ENCODE measurements at regions not wholly inside any gene's neighbourhood (a gene's known extent, or its start where the extent isn't known, plus 50 kb on each side); places are given as distances from the start of the nearest gene placed in this dataset.

DNA sequence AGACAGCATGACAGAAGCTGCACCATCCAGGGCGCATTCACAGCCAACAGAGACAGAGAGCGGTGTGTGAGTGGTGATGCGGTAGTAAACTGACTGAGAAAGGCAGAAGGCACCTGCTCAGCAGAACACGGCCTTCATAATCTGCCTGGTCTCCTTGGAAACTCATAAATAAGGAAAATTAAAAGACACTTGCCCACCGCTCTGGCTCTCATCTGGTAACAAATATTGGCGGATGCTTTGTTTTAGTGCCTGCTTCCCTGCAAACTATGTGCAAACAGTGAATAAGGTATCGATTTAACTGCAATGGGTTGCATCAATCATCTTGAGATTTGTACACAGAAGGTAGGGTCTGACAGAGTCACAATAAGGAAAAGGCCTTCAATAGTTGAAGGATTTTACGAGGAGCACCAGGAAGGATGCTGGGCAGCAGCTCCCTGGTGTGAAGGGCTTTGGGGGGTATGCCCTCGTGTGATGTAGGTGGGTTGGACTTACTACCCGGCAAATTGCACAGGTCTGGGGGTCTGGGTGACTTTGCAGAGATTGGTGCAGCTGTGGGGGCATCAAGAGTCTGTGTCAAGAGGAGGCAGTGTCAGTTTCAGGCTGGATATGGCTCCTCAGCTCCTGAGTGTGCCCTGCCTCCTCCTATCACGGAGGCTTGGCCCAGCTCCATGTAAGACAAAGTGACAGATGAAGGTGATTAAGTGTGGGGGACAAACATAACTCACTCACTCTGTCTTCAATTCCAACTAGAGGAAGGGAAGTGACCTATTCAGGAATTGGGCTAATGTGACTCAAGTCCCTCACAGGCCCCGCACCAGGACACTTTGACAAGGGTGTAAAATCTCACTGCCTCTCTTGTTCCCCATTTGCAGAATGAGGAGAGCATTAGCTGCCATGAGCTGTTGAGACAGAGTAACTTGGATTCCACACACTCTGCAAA is 166.7 kb downstream of the ICE1 start:
- Histone ChIP-seq H3K4me3 (no peak overlapping the region), H3K9me3 (no peaks in the 10 kb centered on the region), H3K27me3 (no peaks in the 10 kb centered on the region), H3K4me1 (no peaks in the 10 kb centered on the region), H3K36me3 (no peaks in the 10 kb centered on the region), H3K27ac (no peak overlapping the region)
- TF ChIP-seq, protein P1, sequence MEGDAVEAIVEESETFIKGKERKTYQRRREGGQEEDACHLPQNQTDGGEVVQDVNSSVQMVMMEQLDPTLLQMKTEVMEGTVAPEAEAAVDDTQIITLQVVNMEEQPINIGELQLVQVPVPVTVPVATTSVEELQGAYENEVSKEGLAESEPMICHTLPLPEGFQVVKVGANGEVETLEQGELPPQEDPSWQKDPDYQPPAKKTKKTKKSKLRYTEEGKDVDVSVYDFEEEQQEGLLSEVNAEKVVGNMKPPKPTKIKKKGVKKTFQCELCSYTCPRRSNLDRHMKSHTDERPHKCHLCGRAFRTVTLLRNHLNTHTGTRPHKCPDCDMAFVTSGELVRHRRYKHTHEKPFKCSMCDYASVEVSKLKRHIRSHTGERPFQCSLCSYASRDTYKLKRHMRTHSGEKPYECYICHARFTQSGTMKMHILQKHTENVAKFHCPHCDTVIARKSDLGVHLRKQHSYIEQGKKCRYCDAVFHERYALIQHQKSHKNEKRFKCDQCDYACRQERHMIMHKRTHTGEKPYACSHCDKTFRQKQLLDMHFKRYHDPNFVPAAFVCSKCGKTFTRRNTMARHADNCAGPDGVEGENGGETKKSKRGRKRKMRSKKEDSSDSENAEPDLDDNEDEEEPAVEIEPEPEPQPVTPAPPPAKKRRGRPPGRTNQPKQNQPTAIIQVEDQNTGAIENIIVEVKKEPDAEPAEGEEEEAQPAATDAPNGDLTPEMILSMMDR (IDR thresholded peaks at IDR 0.05): no peak
- no peak for TF ChIP-seq POLR2A (IDR thresholded peaks at IDR 0.05)
- no peak for DNase-seq

DNA sequence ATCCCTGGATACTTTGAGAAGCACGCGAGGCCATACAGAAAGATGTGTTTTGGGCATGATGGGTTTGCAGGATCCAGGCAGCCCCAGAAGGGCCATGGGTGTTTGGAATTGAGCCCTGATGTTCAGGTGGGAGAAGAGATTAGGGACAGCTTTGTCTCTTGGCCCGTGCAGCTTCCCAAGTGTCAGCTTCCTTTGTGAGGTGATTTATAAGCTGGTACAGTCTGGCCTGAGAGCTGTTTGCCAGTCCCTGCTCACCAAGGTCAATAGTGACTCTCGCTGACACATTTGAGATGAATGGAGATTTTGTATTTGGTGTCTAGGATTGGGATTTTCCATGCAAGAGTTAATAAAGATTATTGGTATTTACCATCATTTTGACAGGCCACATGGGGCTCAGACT is 165.9 kb downstream of the ICE1 start:
- TF ChIP-seq, protein P1 (IDR thresholded peaks at IDR 0.05): no peak
- TF ChIP-seq POLR2A (IDR thresholded peaks at IDR 0.05): no peak
- H3K4me3 ChIP-seq: no peak overlapping the region
- DNase-seq: no peak

DNA sequence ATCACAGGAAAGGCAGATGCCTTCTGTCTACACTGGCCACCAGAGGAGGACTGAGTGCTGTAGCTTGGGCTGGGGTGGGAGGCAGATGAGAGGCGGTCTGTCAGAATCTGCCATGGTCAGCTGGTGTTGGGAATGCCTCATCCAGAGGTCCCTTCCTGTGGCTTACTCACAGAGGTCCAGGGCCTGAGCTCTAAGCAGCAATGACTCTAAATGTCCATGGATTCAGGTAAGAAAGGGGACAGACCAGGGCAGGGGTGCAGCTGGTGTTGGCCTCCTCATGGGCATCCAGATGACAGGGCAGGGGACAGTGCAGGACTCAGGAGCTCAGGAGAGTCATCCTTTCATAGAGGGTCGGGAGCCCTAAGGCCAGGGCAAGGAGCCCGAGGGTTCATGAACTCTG is 165.0 kb downstream of the ICE1 start:
- TF ChIP-seq, protein P1 (IDR thresholded peaks at IDR 0.05): no peak
- no peak for TF ChIP-seq POLR2A (IDR thresholded peaks at IDR 0.05)
- no peaks in the 10 kb centered on the region for H3K36me3 ChIP-seq
- H3K4me3 ChIP-seq: no peak overlapping the region
- H3K4me1 ChIP-seq: no peaks in the 10 kb centered on the region
- no peaks in the 10 kb centered on the region for H3K9me3 ChIP-seq
- no peak for DNase-seq
- no peaks in the 10 kb centered on the region for H3K27me3 ChIP-seq
- no peak overlapping the region for H3K27ac ChIP-seq

More for the DNA sequence above, 165.9 kb downstream of the ICE1 start:
- no peaks in the 10 kb centered on the region for H3K9me3 ChIP-seq
- no peaks in the 10 kb centered on the region for H3K4me1 ChIP-seq
- H3K36me3 ChIP-seq: no peaks in the 10 kb centered on the region
- H3K27me3 ChIP-seq: no peaks in the 10 kb centered on the region
- H3K27ac ChIP-seq: no peak overlapping the region

DNA sequence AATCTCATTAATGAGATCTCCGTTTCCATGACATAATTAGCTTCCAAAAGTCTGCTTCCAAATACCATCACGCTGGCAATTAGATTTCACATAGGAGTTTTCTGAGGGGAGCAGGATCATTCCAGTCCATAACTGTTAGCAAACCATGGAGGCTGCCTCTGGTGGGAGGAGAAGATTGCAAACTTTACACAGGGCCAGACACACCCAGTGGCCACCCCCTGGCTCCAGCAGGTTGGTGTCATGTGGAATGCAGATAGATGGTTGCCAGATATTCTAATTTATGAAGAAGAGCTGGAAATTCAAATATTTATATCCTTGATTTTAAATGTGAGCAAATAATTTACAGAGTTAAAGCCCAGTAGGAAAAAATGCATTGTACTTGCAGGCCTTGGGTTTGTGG is 164.2 kb downstream of the ICE1 start:
- Histone ChIP-seq H3K9me3 (no peaks in the 10 kb centered on the region), H3K4me1 (no peaks in the 10 kb centered on the region), H3K4me3 (no peak overlapping the region), H3K27me3 (no peaks in the 10 kb centered on the region), H3K36me3 (no peaks in the 10 kb centered on the region), H3K27ac (no peak overlapping the region)
- no peak for DNase-seq
- TF ChIP-seq, protein P1 (IDR thresholded peaks at IDR 0.05): no peak
- TF ChIP-seq POLR2A (IDR thresholded peaks at IDR 0.05): no peak

DNA sequence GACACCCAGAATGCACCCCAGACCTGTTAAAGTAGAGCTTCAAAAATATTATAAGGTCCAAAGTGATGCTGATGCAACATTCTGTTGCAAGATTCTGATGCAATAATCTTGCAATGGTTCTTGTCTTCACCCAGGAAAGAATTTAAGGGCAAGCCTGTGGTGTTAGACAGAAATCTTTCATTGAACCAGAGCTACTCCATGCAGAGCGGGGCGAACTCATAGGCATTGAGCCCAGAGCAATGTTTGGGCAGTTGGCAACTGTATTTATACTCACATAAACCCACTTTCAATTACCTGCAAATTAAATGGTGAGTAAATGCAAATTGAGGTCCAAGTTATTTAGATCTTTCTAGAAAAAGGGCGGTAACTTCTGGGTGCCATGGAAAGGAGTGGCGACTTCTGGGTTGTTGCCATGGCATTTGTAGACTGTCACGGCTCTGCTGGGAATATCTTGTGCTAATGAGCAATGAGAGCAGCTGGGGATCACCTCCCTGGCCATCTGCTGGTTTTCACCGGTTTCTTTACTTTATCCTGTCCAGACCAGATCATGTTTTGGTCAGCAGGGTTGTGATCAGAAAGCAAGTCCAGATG is 163.4 kb downstream of the ICE1 start:
- H3K27ac ChIP-seq: no peak overlapping the region
- no peaks in the 10 kb centered on the region for H3K9me3 ChIP-seq
- TF ChIP-seq, protein P1 (IDR thresholded peaks at IDR 0.05): no peak
- TF ChIP-seq POLR2A (IDR thresholded peaks at IDR 0.05): no peak
- DNase-seq: no peak
- H3K4me3 ChIP-seq: no peak overlapping the region
- H3K4me1 ChIP-seq: no peaks in the 10 kb centered on the region
- no peaks in the 10 kb centered on the region for H3K36me3 ChIP-seq
- H3K27me3 ChIP-seq: no peaks in the 10 kb centered on the region

Measured in Peyer's patch (tissue), 4 donors.